Femur (tissue), 1 donor: ENCODE measurements at regions not wholly inside any gene's neighbourhood (a gene's known extent, or its start where the extent isn't known, plus 50 kb on each side); places are given as distances from the start of the nearest gene placed in this dataset.
"Not testable (repeated sequence)": the region's sequence is repeated elsewhere in the genome, so short reads cannot be mapped to it uniquely, and the experiment has no call there.

Experiments used
- DNase-seq: peaks from one replicate; pipeline ENCODE4 v3.0.0-alpha.2; 2017

DNA sequence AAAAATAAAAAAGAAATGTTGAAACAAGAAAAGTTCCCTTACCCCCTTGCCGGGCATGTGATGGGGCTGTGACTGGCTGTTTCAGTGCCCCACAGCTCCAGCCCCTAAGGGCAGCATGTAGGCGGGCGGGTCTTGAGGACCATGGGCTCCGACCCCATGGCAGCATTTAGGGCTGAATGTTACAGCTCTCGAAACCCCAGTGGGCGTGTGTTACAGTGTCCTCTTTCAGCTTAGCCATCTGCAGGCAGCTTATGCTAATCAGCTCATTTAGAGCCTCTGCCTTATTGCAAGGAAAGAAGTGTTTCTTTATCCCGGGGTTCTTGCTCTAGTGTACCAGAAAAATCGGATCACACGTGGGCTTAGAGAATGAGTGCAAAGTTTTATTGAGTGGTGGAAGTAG, 497.4 kb upstream of the CYLC2 start:
- no peak for DNase-seq

DNA sequence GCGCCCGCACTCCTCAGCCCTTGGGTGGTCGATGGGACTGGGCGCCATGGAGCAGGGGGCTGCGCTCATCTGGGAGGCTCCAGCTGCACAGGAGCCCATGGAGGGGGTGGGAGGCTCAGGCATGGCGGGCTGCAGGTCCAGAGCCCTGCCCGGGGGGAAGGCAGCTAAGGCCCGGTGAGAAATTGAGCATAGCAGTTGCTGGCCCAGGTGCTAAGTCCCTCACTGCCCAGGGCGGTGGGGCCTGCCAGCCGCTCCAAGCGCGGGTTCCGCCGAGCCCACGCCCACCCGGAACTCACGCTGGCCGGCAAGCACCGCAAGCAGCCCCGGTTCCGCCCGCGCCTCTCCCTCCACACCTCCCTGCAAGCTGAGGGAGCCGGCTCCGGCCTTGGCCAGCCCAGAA, 508.2 kb upstream of the CYLC2 start:
- DNase-seq: not testable (repeated sequence)

DNA sequence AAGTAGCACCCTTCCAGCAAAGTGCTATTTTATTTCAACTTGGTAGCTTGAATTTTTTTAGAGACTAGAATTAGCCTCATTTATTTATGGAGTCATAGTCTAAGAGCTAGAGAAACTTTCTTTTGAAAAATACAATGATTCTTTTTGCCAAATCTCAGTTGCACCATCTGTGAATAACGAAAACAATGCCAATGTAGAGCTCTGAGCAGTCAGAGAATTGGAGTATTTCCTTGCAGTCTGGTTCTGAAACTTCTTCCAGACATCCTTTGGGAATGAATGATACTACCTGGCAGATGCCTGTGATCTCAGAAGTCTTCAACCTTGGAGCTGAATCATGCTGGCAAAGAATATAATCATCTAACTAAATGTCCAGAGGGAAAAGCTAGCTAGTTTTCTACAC, 511.5 kb upstream of the CYLC2 start:
- no peak for DNase-seq

DNA sequence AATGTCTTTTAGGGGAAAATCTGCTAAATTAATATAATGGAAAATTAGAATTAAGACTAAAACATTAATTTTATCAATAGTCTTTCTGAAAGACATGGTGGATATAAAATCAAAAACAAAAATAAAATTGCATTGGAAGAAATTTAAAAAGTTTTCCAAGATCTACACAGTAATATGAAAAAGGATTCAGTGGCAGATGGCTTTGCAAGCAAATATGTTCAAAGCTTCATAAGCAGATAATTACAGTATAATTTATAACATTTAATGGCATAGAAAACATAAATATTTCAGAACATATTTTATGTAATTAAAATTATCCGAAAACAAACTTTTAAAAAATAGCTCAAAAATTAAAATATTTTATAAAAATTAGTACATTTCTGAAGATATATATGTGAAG, 512.4 kb upstream of the CYLC2 start:
- no peak for DNase-seq

DNA sequence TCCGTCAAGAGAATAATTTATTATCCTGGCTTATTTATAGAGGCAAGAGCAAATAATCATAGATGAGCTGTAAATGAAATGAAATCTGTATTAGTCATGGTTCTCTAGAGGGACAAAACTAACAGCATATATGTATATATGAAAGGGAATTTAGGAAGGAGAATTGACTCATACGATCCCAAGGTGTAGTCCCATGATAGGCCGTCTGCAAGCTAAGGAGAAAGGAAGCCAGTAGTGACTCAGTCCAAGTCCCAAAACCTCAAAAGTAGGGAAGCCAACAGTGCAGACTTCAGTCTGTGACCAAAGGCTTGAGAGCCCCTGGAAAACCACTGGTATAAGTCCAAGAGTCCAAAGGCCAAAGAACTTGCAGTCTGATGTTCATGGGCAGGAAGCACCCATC, 515.9 kb upstream of the CYLC2 start:
- no peak for DNase-seq

DNA sequence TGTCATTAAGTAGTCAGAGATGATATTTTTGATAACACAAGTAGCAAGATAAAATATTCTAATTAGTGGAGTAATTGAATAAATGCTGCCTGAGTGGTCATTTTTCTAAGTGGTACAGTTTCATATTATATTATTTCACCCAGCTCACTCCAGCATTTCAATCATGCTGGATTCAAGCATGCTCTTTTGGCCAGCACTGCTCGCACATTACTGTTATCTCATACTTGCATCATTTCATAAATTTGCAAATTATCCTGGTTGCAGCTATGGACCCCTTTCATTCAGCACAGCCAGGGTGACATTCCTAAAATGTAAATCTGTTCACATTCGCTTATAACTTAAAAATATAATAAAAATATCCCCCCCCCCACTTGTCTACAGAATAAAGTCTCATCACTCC, 520.8 kb upstream of the CYLC2 start:
- DNase-seq: no peak

DNA sequence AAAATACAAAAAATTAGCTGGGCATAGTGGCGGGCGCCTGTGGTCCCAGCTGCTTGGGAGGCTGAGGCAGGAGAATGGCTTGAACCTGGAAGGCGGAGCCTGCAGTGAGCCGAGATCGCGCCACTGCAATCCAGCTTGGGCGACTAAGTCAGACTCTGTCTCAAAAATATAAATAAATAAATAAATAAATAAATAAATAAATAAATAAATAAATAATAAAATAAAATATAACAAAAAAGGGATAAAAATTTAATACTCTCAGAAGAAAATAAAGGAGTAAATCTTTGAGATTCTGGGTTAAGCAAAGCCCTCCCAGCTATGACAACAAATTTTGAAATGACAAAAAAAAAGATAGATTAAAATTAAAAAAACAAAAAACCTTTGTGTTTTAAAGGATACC, 525.7 kb upstream of the CYLC2 start:
- DNase-seq: not testable (repeated sequence)

DNA sequence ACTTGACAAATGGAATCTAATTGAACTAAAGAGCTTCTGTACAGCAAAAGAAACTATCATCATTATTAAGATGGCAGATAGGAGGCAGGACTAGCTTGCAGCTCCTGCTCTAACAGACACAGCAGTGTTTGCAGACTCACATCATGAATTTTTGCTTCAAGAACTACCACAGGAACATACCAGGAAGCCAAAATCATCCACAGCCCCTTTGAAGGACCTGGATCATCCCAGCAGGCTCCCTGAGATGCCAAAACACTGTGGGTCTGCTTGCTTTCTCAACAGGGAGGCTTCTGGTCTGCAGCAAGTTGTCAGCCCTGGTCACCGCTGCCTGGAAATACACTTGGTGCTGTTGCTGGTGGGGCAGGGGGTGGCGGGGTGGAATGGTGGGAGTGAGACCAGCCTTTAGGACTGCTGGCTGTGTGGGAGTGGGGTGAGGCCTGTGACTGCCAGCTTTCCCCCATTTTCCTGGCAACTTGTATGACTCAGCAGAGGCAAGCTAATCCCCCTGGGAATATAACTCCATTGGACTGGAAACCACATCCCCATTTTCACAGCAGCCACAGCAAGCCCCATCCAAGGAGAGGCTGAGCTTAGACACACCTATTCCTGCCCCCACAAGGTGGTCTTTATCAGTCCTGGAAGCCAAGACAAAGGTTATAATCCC, 533.8 kb upstream of the CYLC2 start:
- no peak for DNase-seq

DNA sequence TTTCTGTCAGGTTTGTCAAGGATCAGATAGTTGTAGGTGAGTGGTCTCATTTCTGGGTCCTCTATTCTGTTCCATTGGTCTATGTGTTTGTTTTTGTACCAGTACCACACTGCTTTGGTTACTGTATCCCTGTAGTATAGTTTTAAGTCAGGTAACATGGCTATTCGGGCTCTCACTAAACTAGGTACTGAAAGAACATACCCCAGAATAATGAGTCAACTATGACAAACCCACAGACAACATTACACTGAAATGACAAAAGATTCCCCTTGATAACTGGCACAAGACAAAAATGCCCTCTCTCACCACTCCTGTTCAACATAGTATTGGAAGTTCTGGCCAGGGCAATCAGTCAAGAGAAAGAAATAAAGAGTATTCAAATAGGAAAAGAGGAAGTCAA, 535.3 kb upstream of the CYLC2 start:
- no peak for DNase-seq

DNA sequence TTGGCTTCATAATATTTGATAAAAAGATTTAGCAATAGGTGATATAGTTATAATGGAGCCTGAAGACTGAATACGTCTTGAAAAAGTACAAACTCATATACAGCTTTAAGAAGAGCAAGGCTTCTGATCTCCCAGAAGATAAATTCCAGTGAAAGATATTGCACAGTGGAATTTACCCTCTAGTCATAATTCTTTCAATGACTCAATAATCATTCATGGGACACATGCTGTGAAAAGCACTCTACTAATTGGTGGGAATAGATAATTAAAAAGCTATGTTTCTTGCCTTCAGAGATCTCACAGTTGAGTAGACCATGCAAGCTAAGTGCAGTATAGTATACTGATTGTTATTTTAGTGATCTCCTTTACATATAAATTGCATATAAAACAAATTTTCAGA, 538.6 kb upstream of the CYLC2 start:
- no peak for DNase-seq

DNA sequence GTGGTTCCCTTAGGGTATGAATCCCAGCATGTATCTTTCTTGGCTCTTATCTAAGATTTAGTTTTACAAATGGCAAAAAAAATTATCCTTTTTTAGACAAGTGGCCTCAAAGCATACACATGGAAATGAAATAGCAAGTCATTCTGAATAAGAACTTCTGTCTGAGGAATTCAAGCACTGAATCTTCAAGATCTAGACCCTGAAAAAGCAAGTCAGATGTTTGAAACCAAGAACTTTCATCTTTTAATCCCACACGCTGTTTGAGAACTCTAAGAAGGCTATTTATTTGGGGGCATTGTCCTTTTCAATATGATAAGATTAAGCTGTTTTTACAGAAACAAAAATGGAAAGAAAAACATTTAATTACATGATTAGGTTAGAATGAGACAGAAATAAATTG, 549.2 kb upstream of the CYLC2 start:
- DNase-seq: no peak

DNA sequence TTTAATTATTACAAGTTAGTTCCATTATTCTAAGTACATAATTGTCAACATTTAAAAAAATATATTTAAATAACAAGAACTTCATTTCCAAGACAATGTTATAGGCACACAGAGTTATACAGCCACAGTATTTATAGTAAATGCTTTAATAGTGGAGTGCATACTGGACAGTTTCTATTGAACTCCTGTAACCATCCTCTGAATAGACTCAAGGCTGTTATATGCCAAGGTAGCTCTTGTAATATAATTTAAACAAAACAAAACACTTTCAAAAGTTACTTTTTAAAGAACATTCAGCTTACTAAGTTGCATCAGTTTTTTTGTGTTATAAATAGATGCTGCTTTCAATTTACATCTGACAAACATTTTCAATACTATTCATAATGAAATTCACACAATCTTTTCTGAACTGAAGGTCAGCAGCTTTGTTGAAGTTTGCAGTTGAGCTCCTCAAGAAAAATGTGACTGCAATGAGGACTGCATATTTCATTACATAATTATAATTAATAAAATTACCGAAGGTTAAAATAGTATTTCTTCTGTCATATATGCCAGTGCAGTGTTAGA, 549.9 kb upstream of the CYLC2 start:
- DNase-seq: no peak

DNA sequence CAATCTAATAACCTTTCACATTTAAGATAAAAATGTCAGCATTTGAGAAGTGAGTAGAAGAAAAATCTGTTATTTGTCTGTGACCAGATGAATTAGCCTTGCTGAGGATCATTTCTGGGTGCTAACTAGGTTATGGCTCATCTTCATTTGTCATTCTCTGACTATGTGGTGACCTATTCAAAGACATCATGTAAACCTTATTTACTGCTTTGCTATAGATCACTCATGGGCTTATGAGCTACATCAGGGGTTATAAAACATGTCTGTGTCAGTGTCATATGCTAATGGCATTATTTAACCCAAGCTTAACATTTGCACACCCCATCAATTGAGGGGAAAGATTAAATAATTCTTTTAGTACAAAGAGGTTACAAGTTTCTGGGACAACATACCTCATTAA, 555.5 kb upstream of the CYLC2 start:
- no peak for DNase-seq

DNA sequence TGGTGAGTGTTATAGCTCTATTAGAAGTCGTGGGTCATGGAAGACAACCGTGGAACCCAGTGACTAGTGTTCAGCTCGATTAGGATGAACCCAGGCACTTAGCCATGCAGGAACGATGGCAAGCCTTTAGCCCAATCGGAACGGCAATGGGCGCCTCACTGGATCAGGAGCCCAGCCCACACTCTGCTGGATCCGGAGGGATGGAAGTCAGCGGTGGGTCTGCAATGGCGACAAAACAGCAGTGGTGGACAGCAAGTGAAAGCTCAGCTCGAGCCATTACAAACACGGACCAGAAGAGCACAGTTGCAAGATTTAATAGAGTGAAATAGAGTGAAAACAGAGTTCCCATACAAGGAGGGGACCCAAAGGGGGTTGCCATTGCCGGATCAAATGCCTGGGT, 558.5 kb upstream of the CYLC2 start:
- DNase-seq: not testable (repeated sequence)

DNA sequence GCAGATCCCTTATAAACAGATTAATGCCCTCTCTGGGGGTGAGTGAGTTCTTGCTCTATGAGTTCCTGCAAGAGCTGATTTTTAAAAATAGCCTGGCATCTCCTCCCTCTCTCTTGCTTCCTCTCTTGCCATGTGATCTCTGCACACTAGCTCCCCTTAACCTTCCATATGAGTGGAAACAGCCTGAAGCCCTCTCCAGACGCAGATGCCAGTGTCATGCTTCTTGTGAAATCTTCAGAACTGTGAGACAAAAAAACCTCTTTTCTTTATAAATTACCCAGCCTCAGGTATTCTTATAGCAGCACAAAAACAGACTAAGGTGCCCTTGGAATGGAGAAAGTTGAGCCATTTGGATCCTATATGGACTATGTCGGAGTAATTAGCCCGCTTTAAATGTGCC, 559.7 kb upstream of the CYLC2 start:
- DNase-seq: no peak

DNA sequence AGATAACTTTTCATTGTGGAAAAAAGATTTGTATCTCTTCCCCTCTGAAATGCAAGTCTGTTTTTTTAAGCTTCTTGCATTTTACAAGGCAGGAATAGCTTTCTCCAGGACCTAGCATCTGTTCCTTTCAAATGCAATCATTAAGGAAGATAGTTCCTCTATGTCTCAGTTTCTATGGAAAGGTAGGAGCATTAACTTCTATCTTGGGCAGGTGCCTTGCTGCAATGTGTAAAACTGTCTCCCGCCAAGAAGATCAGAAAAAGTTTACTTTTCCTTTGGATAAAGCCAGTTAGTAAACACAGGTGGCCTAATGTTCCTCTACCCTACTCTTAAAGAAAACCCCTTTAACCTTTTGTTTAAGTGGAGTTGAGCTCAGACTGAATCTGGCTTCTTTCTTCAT, 560.6 kb upstream of the CYLC2 start:
- no peak for DNase-seq

DNA sequence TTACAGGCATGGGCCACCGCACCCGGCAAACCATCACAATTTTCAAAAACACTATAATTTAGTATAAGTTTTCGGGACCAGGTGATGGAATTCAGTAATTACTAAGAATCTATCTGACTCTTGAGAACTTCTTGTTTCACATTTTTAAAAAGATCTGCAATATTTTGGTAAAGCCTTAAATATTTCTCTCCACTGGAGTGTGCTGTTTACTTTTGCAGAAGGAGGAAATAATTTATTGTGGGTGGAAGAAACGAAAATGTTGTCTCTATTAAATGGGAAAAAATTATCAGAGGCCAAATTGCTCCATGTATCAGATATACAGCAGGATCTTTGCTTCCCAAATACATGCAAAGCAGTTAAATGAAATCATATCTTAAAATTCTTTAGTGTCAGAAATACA, 566.8 kb upstream of the CYLC2 start:
- no peak for DNase-seq

DNA sequence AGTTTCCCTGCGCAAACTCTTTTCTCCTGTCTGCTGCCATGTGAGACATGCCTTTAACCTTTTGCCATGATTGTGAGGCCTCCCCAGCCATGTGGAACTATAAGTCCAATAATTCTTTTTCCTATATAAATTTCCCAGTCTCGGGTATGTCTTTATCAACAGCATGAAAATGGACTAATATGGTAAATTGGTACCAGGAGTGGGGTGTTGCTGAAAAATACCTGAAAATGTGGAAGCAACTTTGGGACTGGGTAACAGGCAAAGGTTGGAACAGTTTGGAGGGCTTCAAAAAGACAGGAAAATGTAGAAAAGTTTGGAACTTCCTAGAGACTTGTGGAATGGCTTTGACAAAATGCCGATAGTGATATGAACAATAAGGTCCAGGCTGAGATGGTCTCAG, 578.9 kb upstream of the CYLC2 start:
- not testable (repeated sequence) for DNase-seq

DNA sequence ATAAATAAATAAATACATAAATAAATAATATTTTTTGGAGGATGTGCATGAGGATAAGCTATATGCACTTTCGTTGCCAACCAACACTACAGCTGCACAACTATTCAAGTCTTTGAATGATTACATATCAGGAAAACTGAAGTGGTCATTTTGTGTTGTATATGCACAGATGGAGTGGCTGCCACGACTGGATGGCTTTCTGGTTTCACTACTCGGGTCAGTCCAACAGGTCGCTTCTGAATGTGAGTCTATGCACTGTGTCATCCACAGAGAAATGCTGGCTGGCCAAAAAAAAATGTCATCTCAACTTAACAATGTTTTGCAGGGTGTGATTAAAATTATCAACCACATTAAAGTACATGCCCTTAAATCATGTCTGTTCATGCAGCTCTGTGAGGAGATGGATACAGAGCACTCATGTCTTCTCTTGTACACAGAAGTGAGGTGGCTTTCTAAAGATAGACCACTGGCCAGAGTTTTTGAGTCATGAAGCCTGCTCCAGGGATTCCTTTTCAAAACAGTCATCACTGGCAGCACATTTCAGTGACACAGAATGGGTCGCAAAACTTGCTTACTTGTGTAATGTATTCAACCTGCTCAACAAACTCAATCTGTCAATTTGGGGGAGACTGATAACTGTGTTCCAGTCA, 589.8 kb upstream of the CYLC2 start:
- DNase-seq: no peak

DNA sequence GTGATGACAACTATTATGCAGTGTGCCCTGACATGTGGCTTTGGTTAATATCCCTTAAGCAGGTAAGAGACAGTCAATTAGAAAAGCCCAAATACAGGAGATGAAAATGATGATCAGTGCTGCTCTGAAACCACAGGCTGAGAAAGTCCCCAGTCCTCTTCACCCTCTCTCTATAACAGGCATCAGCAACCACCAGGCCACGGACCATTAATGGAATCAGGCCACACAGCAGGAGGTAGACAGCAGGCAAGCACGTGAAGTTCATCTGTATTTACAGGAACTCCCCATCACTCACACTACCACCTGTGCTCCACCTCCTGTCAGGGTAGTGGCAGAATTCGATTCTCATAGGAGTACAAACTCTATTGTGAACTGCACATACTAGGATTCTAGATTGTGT, 591.6 kb upstream of the CYLC2 start:
- DNase-seq: no peak

DNA sequence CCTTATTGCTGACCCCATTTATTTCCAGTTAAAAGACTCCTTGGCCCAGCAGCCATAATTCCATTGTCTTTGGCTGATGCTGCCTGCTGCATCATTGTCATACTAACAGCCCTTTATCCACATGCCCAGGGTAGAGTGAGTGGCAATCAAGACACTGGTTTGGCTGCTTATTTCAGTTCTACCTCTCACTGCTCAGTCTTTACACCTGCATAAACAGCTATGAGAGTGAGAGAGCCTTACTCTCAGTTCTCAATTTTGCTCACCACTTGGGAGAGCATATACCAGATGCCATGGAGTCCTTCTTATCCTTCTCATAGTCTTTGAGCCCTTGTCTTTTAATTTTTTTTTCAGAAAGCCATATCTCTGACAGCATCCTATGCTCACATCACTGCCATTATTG, 596.9 kb upstream of the CYLC2 start:
- no peak for DNase-seq

DNA sequence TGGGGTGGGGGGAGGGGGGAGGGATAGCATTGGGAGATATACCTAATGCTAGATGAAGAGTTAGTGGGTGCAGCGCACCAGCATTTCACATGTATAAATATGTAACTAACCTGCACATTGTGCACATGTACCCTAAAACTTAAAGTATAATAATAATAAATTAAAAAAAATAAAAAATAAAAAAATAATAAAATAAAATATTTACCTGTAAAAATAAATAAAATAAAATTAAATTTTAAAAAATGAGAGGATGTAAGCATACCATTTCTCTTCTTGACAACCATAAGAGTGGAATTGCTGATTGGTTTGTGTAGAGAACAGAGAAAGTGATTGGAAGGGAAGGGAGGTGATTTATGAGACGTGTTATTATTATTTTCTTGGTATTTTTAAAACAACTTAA, 609.5 kb upstream of the CYLC2 start:
- not testable (repeated sequence) for DNase-seq

DNA sequence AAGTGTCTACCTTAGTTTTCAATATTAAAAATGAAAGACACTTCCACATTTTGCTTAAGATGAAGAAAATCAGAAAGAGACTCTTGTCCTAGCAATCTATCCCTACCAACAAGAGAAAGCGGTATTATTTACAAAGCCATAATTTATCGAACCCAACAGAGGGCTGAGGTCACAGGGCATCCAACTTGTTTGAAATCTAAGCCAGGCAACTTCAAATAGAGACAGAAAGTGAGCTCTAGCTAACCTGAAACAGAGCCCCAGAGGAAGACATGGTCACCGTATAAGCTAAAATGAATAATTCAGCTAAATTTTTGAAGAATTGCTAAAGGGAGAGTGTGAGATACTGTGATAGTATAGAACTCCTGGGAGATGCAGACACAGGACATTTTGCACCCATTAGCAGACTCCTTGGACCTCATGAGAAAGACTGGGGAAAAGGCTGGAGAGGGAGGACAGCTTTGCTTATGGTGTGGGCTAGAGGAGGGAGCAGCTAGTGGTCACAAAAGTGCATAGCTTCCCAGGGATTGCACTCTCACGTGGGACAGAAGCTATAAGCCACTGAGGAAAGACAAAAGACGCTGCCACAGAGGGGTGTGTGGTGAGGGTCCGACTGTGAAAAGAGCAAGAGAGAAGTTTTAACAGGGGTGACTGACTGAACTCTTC, 624.2 kb upstream of the GRIN3A start:
- DNase-seq: no peak

DNA sequence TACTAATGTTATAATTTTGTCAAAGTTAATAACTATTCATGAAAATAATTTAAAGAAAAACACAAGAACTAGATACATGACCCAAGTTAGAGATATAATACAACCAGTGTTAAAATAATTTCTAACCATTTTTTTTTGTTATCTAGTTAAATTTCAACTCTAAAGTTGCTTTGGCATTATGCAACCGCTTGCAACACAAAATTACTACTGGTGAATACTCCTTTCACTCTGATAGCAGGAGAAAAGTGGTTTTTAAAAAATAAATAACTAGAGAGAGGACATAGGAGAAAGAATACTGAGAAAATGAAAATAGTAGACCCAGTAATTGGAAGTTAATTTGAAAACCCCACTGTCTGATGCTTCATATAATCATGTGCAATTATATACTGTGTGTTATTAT, 622.4 kb upstream of the GRIN3A start:
- DNase-seq: no peak
